Memory B cell (primary cell): ENCODE measurements at regions not wholly inside any gene's neighbourhood (a gene's known extent, or its start where the extent isn't known, plus 50 kb on each side); places are given as distances from the start of the nearest gene placed in this dataset.

Experiments
- ATAC-seq: fragments of 150-1000 bp; cut with Tn5 transposase; 2 replicates; pipeline ENCODE4 v1.10.0; 2021; ENCODE audit warnings: low read depth, mild to moderate bottlenecking, moderate library complexity
- DNase-seq, 2 donors: peaks; one replicate each; pipeline ENCODE4 v3.0.0; 2022; ENCODE audit warnings: low spot score in 2 of 2
- H3K27ac Mint-ChIP-seq: one replicate; pipeline ENCODE4 v1.8.0; 2022; ENCODE audit warnings: mild to moderate bottlenecking, moderate library complexity, mixed read lengths
- H3K27me3 Mint-ChIP-seq: one replicate; pipeline ENCODE4 v1.8.0; 2022; ENCODE audit warnings: mixed read lengths
- H3K36me3 Mint-ChIP-seq: one replicate; pipeline ENCODE4 v1.8.0; 2022; ENCODE audit warnings: mild to moderate bottlenecking, mixed read lengths
- H3K4me1 Mint-ChIP-seq: one replicate; pipeline ENCODE4 v1.8.0; 2022; ENCODE audit warnings: mixed read lengths
- H3K4me3 Mint-ChIP-seq: one replicate; pipeline ENCODE4 v1.8.0; 2022; ENCODE audit warnings: mild to moderate bottlenecking, moderate library complexity, mixed read lengths
- H3K9me3 Mint-ChIP-seq: one replicate; pipeline ENCODE4 v1.8.0; 2022; ENCODE audit warnings: mixed read lengths

DNA sequence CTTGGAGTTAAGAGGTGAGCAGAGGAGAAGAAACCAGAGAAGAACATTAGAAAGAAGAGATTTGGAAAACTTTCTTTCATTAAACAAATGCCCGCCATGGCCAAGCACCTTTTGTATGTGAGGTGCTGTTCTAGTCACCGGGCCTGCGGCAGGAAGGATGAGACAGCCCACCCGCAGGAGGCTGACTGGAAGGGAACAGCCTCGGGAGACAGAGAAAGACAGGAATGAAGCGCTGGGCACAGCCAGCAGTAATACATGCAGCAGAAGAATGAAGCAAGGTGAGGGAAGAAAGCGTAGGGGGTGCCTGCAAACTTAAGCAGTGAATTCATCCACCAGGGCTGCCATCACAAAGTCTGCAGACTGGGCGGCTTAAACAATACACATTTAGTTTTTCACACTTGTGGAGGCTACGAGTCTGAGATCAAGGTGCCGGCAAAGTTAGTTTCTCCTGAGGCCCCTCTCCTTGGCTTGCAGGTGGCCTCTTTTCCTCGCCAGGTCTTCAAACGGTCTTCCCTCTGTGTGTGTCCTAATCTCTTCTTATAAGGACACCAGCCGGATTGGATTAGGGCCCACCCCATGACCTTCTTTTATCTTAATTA is 188.1 kb downstream of the PSMG1 start:
- no peak for DNase-seq

GRCh38 chr21:38994042-38994441 is 188.3 kb downstream of the ETS2 start:
- no peak overlapping the region for H3K27ac Mint-ChIP-seq
- peaks cover 4% of the 10 kb centered on the region for H3K4me1 Mint-ChIP-seq
- no peaks in the 10 kb centered on the region for H3K9me3 Mint-ChIP-seq
- DNase-seq, result no peak
- peaks cover 22% of the 10 kb centered on the region for H3K27me3 Mint-ChIP-seq
- no peak for ATAC-seq
- no peaks in the 10 kb centered on the region for H3K36me3 Mint-ChIP-seq
- no peak overlapping the region for H3K4me3 Mint-ChIP-seq

More for the DNA sequence above, 188.1 kb downstream of the PSMG1 start:
- Mint-ChIP-seq H3K4me1 (peaks cover 4% of the 10 kb centered on the region), H3K4me3 (no peak overlapping the region), H3K27me3 (peaks cover 28% of the 10 kb centered on the region), H3K27ac (no peak overlapping the region), H3K36me3 (no peaks in the 10 kb centered on the region), H3K9me3 (no peaks in the 10 kb centered on the region)
- ATAC-seq, result no peak

- H3K9me3 Mint-ChIP-seq, result no peaks in the 10 kb centered on the region
- H3K36me3 Mint-ChIP-seq, result no peaks in the 10 kb centered on the region
- peaks cover 4% of the 10 kb centered on the region for H3K4me1 Mint-ChIP-seq
- H3K27ac Mint-ChIP-seq, result no peak overlapping the region
- no peak overlapping the region for H3K4me3 Mint-ChIP-seq
- no peak for DNase-seq
- peaks cover 23% of the 10 kb centered on the region for H3K27me3 Mint-ChIP-seq
- ATAC-seq, result no peak
Observed at GRCh38 chr21:38993561-38993960, 187.8 kb downstream of the ETS2 start.

DNA sequence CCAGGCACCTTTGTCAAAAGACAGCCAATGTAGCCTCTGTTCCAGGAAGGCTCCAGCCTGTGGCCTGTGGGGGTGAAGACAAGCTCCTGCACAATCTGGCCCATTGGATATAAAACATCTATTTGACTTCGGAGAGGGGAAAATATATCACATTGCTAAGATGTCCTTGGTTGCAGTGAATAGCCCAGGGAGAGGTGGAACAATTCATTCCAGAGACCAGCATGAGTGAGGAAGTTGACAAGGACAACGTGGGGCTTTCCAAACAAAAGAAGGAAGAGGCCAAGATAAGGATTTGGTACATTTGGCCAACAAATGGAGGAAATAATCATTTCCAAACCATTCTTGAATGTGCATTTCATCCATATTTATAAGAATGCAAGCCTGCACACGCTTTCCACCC is 187.0 kb downstream of the ETS2 start:
- DNase-seq (no peak), ATAC-seq (no peak)
- Mint-ChIP-seq H3K27ac (no peak overlapping the region), H3K4me1 (no peaks in the 10 kb centered on the region), H3K4me3 (no peak overlapping the region), H3K36me3 (no peaks in the 10 kb centered on the region), H3K27me3 (peaks cover 26% of the 10 kb centered on the region), H3K9me3 (no peaks in the 10 kb centered on the region)

DNA sequence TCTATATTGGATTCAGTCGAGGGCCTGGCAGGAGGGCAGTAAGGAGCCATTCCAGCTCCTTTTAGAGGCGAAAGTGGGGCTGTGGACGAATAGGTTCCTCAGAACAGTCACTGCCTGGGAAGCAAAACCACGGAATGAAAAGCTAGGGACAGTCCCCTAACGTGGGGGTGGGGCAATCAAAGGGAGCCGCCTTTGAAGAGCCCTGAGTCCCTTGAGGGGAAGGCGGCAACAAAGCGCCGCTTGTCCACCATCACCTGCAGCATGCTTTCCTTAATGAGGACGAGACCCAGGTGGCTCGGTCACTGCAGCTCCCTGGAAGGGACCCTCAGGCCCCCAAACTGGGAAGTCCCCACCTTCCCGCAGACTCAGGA is 184.7 kb downstream of the ETS2 start:
- Mint-ChIP-seq H3K27ac (no peak overlapping the region), H3K4me3 (no peak overlapping the region), H3K9me3 (no peaks in the 10 kb centered on the region), H3K27me3 (peaks cover 23% of the 10 kb centered on the region), H3K36me3 (no peaks in the 10 kb centered on the region), H3K4me1 (no peaks in the 10 kb centered on the region)
- ATAC-seq (no peak), DNase-seq (no peak)

DNA sequence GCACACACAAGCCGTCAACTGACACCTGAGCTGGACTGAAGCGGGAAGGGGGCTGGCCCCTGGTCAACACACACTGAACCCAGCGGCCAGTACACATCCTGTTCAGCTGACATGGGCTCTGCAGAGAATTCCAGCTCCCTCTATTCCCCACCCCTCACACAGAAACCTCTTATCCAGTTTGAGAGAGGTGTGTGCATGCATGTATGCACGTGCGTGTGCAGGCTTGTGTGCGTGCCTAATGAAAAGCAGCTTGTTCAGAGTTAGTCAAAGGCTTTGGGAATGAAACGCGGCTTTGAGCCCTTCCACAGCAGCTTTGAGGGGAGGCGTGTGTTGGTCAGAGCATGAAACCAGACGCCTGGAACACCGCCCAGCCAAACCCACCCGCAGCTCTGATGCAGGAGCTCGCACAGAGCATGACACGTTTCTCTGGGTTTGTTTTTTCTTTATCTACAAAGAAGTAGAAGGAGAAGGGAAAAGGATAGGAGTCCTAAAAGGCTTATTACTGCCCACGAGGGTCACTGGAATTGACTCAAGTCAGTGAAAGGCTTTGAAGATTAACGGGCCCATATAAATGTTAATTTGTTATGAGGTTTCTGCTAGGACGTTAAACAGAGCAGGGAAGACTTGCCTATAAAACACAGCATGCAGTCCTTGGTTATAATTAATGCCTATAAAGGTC is 184.2 kb downstream of the ETS2 start:
- H3K4me1 Mint-ChIP-seq, result no peaks in the 10 kb centered on the region
- H3K9me3 Mint-ChIP-seq, result no peaks in the 10 kb centered on the region
- no peak overlapping the region for H3K27ac Mint-ChIP-seq
- H3K36me3 Mint-ChIP-seq, result no peaks in the 10 kb centered on the region
- no peak overlapping the region for H3K4me3 Mint-ChIP-seq
- peaks cover 23% of the 10 kb centered on the region for H3K27me3 Mint-ChIP-seq
- no peak for DNase-seq
- no peak for ATAC-seq

DNA sequence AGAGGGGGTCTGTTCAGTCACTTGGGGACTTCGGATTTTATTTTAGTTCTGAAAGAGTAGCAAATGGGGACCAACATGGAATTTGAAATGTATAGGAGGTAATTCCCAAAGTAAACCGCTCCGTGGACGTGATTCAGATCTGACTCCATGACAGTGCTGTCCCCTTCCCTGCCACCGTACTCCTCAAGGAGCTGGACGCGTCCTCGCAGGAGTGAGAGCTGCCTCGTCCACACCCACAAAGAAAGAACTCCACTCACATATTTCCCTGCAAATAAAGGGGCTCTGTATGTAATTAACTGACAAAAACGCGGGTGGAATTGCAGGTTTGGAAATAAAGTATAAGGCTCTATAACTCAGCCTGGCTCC is 183.6 kb downstream of the ETS2 start:
- no peak overlapping the region for H3K4me3 Mint-ChIP-seq
- H3K27ac Mint-ChIP-seq, result no peak overlapping the region
- peaks cover 18% of the 10 kb centered on the region for H3K27me3 Mint-ChIP-seq
- no peaks in the 10 kb centered on the region for H3K9me3 Mint-ChIP-seq
- ATAC-seq, result no peak
- no peaks in the 10 kb centered on the region for H3K4me1 Mint-ChIP-seq
- no peak for DNase-seq
- no peaks in the 10 kb centered on the region for H3K36me3 Mint-ChIP-seq

- ATAC-seq, result no peak
- Mint-ChIP-seq H3K27ac (no peak overlapping the region), H3K27me3 (peaks cover 18% of the 10 kb centered on the region), H3K4me3 (no peak overlapping the region), H3K4me1 (no peaks in the 10 kb centered on the region), H3K9me3 (no peaks in the 10 kb centered on the region), H3K36me3 (no peaks in the 10 kb centered on the region)
- no peak for DNase-seq
Observed at GRCh38 chr21:38988509-38989378, 183.0 kb downstream of the ETS2 start.

- ATAC-seq (no peak), DNase-seq (no peak)
- Mint-ChIP-seq H3K27ac (no peak overlapping the region), H3K4me1 (no peaks in the 10 kb centered on the region), H3K36me3 (peaks cover 3% of the 10 kb centered on the region), H3K4me3 (no peak overlapping the region), H3K27me3 (peaks cover 21% of the 10 kb centered on the region), H3K9me3 (no peaks in the 10 kb centered on the region)
Observed at GRCh38 chr21:38987633-38988508, 182.1 kb downstream of the ETS2 start.

DNA sequence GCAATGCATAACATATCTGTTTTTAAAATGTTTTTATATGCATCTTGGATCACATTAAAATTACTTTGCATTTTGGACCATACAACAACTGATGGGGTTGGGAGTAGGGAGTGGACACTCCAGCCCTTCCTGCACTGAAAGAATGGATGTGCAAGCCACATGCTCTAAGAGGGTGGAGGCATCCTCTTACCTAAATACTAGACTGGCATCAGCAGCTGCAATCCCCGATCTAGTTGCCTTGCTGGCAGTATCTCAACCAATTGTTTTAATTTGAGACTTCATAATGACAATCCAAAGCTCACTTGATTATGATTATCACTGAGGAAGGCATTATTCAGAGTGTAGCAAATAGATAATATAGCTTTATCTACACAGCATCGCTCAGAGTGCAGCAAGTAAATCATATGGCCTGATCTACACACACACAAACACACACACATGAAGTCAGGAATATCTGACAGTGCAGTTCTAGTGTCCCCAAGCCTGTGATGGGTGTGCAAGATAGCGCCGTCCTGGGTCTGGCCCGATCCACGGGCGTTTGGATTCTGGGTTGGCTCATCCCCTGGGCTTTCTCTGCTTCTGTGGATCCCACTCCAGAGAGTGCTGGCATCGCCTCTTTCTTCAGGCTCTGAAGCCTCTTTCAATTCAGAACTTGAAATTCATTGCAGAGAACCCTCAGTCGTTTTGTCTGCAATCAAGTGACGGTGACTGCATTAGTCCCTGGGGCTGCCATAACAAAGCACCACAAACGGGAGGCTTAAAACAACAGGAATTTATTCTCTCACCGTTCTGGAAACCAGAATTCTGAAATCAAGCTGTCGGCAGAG is 181.3 kb downstream of the ETS2 start:
- peaks cover 19% of the 10 kb centered on the region for H3K27me3 Mint-ChIP-seq
- DNase-seq (no peak), ATAC-seq (no peak)
- no peaks in the 10 kb centered on the region for H3K4me1 Mint-ChIP-seq
- peaks cover 3% of the 10 kb centered on the region for H3K36me3 Mint-ChIP-seq
- no peaks in the 10 kb centered on the region for H3K9me3 Mint-ChIP-seq
- H3K4me3 Mint-ChIP-seq, result no peak overlapping the region
- H3K27ac Mint-ChIP-seq, result no peak overlapping the region

DNA sequence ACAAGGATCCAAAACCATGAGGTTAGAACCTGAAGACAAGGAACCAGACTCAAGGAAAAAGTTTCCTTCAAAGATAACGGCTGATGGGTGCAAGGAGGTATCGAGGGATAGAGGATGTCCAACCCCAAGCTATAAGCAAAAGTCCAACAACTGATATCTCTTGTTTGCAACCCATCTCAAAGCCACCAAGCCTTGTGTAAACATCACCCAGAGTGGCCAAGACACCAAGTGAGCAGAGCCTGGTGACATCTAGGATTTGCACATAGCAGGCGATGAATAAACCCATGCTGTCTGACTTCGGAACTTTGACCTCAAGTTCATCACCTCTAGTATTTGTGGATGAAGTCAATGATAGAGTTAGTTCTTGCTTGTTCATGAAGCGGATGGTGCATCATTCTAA is 180.7 kb downstream of the ETS2 start:
- Mint-ChIP-seq H3K9me3 (no peaks in the 10 kb centered on the region), H3K36me3 (peaks cover 3% of the 10 kb centered on the region), H3K4me3 (no peak overlapping the region), H3K4me1 (no peaks in the 10 kb centered on the region), H3K27ac (no peak overlapping the region), H3K27me3 (peaks cover 16% of the 10 kb centered on the region)
- ATAC-seq (no peak), DNase-seq (no peak)

DNA sequence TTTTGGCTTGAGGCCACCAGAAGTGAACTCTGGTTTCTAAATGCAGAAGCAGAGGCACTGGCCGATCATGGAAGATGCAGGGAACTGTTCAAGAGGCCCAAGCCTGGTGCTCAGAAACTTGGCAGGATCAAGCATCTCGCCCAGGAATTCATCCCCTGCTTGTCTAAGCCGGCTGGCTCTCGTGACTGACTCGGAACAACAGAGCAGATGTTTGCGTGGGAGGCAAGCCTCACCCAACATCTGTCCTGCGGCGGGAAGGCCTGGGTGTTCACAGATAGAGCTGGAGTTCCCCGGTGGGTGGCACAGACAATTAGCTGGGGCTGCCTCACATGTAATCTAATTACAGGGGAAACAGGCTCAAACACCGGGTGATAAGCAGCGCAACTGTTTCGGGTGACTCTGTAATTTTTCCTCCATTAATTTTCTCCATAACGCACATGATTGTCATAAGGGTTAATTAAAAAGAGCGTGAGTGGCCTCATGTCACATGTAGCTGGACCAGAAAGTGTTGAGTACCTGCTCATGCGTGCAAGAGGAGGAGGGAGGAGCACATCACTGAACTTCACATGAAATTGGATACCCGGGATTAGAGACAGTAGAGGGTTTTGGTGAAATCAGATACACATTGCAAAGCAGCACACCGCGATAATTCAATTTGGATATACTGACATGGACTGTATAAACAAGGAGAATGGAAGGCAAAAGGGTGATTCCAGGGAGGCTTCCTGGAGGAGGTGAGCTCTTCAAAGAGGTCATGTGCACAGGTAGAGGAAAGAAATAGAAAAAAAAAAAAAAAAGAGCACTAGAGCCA is 180.0 kb downstream of the ETS2 start:
- ATAC-seq, result no peak
- H3K36me3 Mint-ChIP-seq, result peaks cover 3% of the 10 kb centered on the region
- DNase-seq, result no peak
- peaks cover 15% of the 10 kb centered on the region for H3K27me3 Mint-ChIP-seq
- H3K4me3 Mint-ChIP-seq, result no peak overlapping the region
- no peak overlapping the region for H3K27ac Mint-ChIP-seq
- no peaks in the 10 kb centered on the region for H3K9me3 Mint-ChIP-seq
- H3K4me1 Mint-ChIP-seq, result no peaks in the 10 kb centered on the region
